Mesothelial cell of epicardium (in vitro differentiated cells): ENCODE measurements at regions not wholly inside any gene's neighbourhood (a gene's known extent, or its start where the extent isn't known, plus 50 kb on each side); places are given as distances from the start of the nearest gene placed in this dataset.
"Not testable (repeated sequence)": the region's sequence is repeated elsewhere in the genome, so short reads cannot be mapped to it uniquely, and the experiment has no call there.

Experiments
- DNase-seq, 2 experiments: peaks; one replicate each; pipeline ENCODE4 v3.0.0; 2021; ENCODE audit warnings: low spot score in 2 of 2; ENCODE audit not compliant: unreplicated experiment in 2 of 2
- H3K27ac Mint-ChIP-seq: 2 replicates; pipeline ENCODE4 v1.8.0; 2021; ENCODE audit warnings: mixed read lengths
- H3K27me3 Mint-ChIP-seq: 2 replicates; pipeline ENCODE4 v1.8.0; 2021; ENCODE audit warnings: low read depth, mixed read lengths
- H3K36me3 Mint-ChIP-seq: 2 replicates; pipeline ENCODE4 v1.8.0; 2021; ENCODE audit warnings: mixed read lengths
- H3K4me1 Mint-ChIP-seq: 2 replicates; pipeline ENCODE4 v1.8.0; 2021; ENCODE audit warnings: mixed read lengths
- H3K4me3 Mint-ChIP-seq: 2 replicates; pipeline ENCODE4 v1.8.0; 2021; ENCODE audit warnings: mild to moderate bottlenecking, moderate library complexity, mixed read lengths
- H3K9me3 Mint-ChIP-seq: 2 replicates; pipeline ENCODE4 v1.8.0; 2021; ENCODE audit warnings: mixed read lengths
- TF ChIP-seq, protein P1 (sequence below): fragments of 200-600 bp; sonication (generic); IDR thresholded peaks from one replicate; pipeline ENCODE4 v1.5.0; 2021; ENCODE audit warnings: antibody characterized with exemption; ENCODE audit not compliant: unreplicated experiment

- H3K4me1 Mint-ChIP-seq: peaks cover 9% of the 10 kb centered on the region
- H3K27me3 Mint-ChIP-seq: no peaks in the 10 kb centered on the region
- TF ChIP-seq, protein P1, sequence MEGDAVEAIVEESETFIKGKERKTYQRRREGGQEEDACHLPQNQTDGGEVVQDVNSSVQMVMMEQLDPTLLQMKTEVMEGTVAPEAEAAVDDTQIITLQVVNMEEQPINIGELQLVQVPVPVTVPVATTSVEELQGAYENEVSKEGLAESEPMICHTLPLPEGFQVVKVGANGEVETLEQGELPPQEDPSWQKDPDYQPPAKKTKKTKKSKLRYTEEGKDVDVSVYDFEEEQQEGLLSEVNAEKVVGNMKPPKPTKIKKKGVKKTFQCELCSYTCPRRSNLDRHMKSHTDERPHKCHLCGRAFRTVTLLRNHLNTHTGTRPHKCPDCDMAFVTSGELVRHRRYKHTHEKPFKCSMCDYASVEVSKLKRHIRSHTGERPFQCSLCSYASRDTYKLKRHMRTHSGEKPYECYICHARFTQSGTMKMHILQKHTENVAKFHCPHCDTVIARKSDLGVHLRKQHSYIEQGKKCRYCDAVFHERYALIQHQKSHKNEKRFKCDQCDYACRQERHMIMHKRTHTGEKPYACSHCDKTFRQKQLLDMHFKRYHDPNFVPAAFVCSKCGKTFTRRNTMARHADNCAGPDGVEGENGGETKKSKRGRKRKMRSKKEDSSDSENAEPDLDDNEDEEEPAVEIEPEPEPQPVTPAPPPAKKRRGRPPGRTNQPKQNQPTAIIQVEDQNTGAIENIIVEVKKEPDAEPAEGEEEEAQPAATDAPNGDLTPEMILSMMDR: no peak
- no peak for DNase-seq
- H3K36me3 Mint-ChIP-seq: peaks cover 12% of the 10 kb centered on the region
- H3K27ac Mint-ChIP-seq: no peak overlapping the region
- no peak overlapping the region for H3K4me3 Mint-ChIP-seq
- peaks cover 34% of the 10 kb centered on the region for H3K9me3 Mint-ChIP-seq
These were observed 233.3 kb upstream of the ADGRL4 start for GRCh38 chr1:79239840-79240239.

DNA sequence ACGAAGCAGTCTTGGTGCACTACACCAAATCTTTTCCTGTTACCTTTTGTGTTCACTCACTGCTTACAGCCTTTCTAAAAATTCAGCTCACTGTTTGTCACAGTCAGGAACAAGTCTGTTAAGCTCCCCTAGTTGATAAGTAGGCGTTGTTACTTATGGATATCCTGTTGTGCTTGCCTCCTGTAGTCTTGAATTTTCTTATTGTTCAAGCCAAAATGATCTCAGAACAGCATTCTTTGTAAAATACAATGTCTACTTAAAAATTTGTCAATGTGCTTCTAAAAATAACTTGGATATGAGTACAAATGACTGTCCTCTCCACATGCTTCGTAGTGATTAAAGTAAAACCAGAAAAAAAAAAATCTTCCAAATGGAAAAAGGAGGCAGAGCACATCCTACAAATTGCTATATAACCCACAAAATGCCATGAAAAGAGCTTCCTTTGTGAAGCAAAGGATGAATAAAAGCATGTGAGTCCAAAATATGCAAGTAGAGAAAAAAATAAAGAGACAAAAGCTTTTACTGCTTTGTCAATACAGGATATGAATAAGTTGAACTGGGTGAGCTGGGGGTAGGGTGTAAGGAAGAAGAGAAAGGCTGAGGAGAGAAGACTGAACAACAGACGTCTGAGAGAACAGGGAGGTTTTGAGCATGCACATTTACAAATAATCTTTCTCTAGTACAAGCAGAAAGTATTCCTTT, 228.9 kb upstream of the ADGRL4 start:
- no peak for DNase-seq
- Mint-ChIP-seq H3K27ac (no peak overlapping the region), H3K27me3 (no peaks in the 10 kb centered on the region), H3K4me3 (no peak overlapping the region), H3K9me3 (peaks cover 24% of the 10 kb centered on the region), H3K4me1 (peaks cover 25% of the 10 kb centered on the region), H3K36me3 (peaks cover 15% of the 10 kb centered on the region)
- TF ChIP-seq, protein P1: no peak

GRCh38 chr1:79232818-79233217, 226.3 kb upstream of the ADGRL4 start:
- Mint-ChIP-seq H3K27ac (no peak overlapping the region), H3K36me3 (peaks cover 6% of the 10 kb centered on the region), H3K9me3 (peaks cover 21% of the 10 kb centered on the region), H3K27me3 (no peaks in the 10 kb centered on the region), H3K4me1 (peaks cover 25% of the 10 kb centered on the region), H3K4me3 (no peak overlapping the region)
- TF ChIP-seq, protein P1: no peak
- DNase-seq: no peak

GRCh38 chr1:79230751-79231150, 224.2 kb upstream of the ADGRL4 start:
- H3K27ac Mint-ChIP-seq, H3K36me3 Mint-ChIP-seq, DNase-seq, H3K27me3 Mint-ChIP-seq, H3K4me3 Mint-ChIP-seq: not testable (repeated sequence)
- peaks cover 21% of the 10 kb centered on the region for H3K9me3 Mint-ChIP-seq
- peaks cover 24% of the 10 kb centered on the region for H3K4me1 Mint-ChIP-seq

DNA sequence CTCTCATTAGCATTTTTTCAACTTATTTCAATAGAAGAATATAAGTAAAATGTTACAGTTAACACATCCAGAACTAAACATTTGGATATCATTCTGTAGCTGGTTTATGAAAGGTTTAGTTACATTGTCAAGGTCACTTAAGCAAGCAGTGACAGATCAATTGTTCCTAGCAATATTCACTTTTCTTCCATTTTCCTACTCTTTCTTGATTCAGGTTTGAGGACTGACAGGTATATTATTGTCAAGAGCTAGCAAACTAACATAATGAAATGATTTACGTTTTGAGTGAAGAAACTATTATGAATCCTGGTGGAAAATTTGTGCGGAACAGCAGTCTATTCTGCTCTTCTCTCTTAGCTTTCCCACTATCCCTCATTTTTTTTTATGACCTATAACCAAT, 220.4 kb upstream of the ADGRL4 start:
- Mint-ChIP-seq H3K9me3 (peaks cover 22% of the 10 kb centered on the region), H3K4me1 (peaks cover 6% of the 10 kb centered on the region), H3K27ac (no peak overlapping the region)

DNA sequence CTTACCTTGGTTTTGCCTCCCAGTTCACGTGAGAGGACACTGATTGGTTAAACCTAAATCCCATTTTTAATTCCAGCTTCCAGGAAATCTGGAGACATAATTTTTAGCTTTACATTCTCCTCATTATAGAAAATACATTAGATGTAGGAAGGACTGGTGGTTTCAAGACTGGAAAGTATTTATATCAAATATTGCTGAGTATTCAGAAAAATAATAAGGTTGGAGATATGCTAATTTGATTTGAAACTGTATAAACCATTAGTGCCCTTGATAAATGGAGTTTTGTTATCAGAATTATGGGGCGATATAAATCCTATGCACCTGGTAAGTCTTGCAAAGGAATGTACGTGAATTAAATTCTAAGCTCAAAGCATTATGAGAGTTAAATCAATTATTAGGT, 218.0 kb upstream of the ADGRL4 start:
- Mint-ChIP-seq H3K4me3 (no peak overlapping the region), H3K27me3 (no peaks in the 10 kb centered on the region)

More for the DNA sequence above, 220.4 kb upstream of the ADGRL4 start:
- TF ChIP-seq, protein P1: no peak
- H3K4me3 Mint-ChIP-seq: no peak overlapping the region
- no peaks in the 10 kb centered on the region for H3K27me3 Mint-ChIP-seq
- DNase-seq: no peak
- H3K36me3 Mint-ChIP-seq: peaks cover 6% of the 10 kb centered on the region

More for the DNA sequence above, 218.0 kb upstream of the ADGRL4 start:
- Mint-ChIP-seq H3K27ac (no peak overlapping the region), H3K9me3 (peaks cover 18% of the 10 kb centered on the region), H3K4me1 (no peaks in the 10 kb centered on the region), H3K36me3 (peaks cover 4% of the 10 kb centered on the region)
- DNase-seq: no peak
- TF ChIP-seq, protein P1: no peak
